ENCODE measurements at regions not wholly inside any gene's neighbourhood (a gene's known extent, or its start where the extent isn't known, plus 50 kb on each side); places are given as distances from the start of the nearest gene placed in this dataset.

- no peak for TF ChIP-seq CTCF (conservative IDR thresholded peaks at IDR 0.05; ENCODE audit: low read depth, low read length)
- no peak for DNase-seq (ENCODE audit: low read depth)
- no peak overlapping the region for H3K4me3 ChIP-seq (ENCODE audit: low read length)
These were observed 569.1 kb upstream of the MEF2C start for GRCh38 chr5:89452081-89452480.

GRCh38 chr5:89451263-89451662, 568.3 kb upstream of the MEF2C start:
- no peak for DNase-seq (ENCODE audit: low read depth)
- TF ChIP-seq CTCF (conservative IDR thresholded peaks at IDR 0.05; ENCODE audit: low read depth, low read length) = no peak
- H3K4me3 ChIP-seq (ENCODE audit: low read length) = no peak overlapping the region

- no peak for DNase-seq (ENCODE audit: low read depth)
- H3K4me3 ChIP-seq (ENCODE audit: low read length) = no peak overlapping the region
- no peak for TF ChIP-seq CTCF (conservative IDR thresholded peaks at IDR 0.05; ENCODE audit: low read depth, low read length)
These were observed 567.2 kb upstream of the MEF2C start for GRCh38 chr5:89450149-89450538.

GRCh38 chr5:89449392-89450148, 566.6 kb upstream of the MEF2C start:
- no peak overlapping the region for H3K4me3 ChIP-seq (ENCODE audit: low read length)
- no peak for TF ChIP-seq CTCF (conservative IDR thresholded peaks at IDR 0.05; ENCODE audit: low read depth, low read length)
- DNase-seq (ENCODE audit: low read depth) = no peak

- H3K4me3 ChIP-seq (ENCODE audit: low read length) = no peak overlapping the region
These were observed 564.0 kb upstream of the MEF2C start for GRCh38 chr5:89447027-89447426.

GRCh38 chr5:89445106-89445745, 562.2 kb upstream of the MEF2C start:
- DNase-seq (ENCODE audit: low read depth) = no peak
- no peak for TF ChIP-seq CTCF (conservative IDR thresholded peaks at IDR 0.05; ENCODE audit: low read depth, low read length)

More at GRCh38 chr5:89447027-89447426, 564.0 kb upstream of the MEF2C start:
- no peak for DNase-seq (ENCODE audit: low read depth)
- no peak for TF ChIP-seq CTCF (conservative IDR thresholded peaks at IDR 0.05; ENCODE audit: low read depth, low read length)

GRCh38 chr5:89444088-89444487, 561.1 kb upstream of the MEF2C start:
- TF ChIP-seq CTCF (conservative IDR thresholded peaks at IDR 0.05; ENCODE audit: low read depth, low read length) = no peak
- no peak overlapping the region for H3K4me3 ChIP-seq (ENCODE audit: low read length)

More at GRCh38 chr5:89445106-89445745, 562.2 kb upstream of the MEF2C start:
- H3K4me3 ChIP-seq (ENCODE audit: low read length) = no peak overlapping the region

More at GRCh38 chr5:89444088-89444487, 561.1 kb upstream of the MEF2C start:
- no peak for DNase-seq (ENCODE audit: low read depth)

Data from retinal pigment epithelial cell (primary cell).